Mucosa of descending colon (tissue), 3 donors: ENCODE measurements at regions not wholly inside any gene's neighbourhood (a gene's known extent, or its start where the extent isn't known, plus 50 kb on each side); places are given as distances from the start of the nearest gene placed in this dataset.
"Not testable (repeated sequence)": the region's sequence is repeated elsewhere in the genome, so short reads cannot be mapped to it uniquely, and the experiment has no call there.

Experiments
- ATAC-seq: fragments of 200-7000 bp; cut with Tn5 transposase; one replicate; pipeline ENCODE4 v1.9.1; 2020; ENCODE audit warnings: mild to moderate bottlenecking, moderate library complexity
- DNase-seq, 3 donors: peaks; one replicate each; pipeline ENCODE4 v3.0.0-alpha.2; 2020
- H3K36me3 ChIP-seq: fragments of 200-600 bp; one replicate; pipeline ENCODE4 v1.8.0; 2021; ENCODE audit warnings: low read depth, mild to moderate bottlenecking
- H3K4me1 ChIP-seq: fragments of 200-600 bp; one replicate; pipeline ENCODE4 v1.8.0; 2021; ENCODE audit warnings: low read depth, mild to moderate bottlenecking
- H3K4me3 ChIP-seq: fragments of 200-600 bp; one replicate; pipeline ENCODE4 v1.8.0; 2021; ENCODE audit warnings: mild to moderate bottlenecking
- H3K9me3 ChIP-seq: fragments of 200-600 bp; one replicate; pipeline ENCODE4 v1.8.0; 2021; ENCODE audit warnings: mild to moderate bottlenecking
- intact Hi-C, 2 donors: fragments of 100-400 bp; cut with DNase I in 1 of 2; cut with micrococcal nuclease in 1 of 2; formaldehyde crosslinking; loops; one replicate each; pipeline versions ENCODE4 v1.11.0 to v1.11.1; 2022; cut with DNase I, micrococcal nuclease
- TF ChIP-seq, protein P1 (sequence below): fragments of 200-600 bp; IDR thresholded peaks from one replicate; pipeline ENCODE4 v1.8.0; 2022; ENCODE audit warnings: antibody characterized with exemption, mild to moderate bottlenecking
- donor health status: DM: no; HTN: no; CAD: no; lungs with moderate emphysema.
- donor health status: DM: no; HTN: no; CAD: no.
- donor health status: DM: no; HTN: yes; CAD: no.

DNA sequence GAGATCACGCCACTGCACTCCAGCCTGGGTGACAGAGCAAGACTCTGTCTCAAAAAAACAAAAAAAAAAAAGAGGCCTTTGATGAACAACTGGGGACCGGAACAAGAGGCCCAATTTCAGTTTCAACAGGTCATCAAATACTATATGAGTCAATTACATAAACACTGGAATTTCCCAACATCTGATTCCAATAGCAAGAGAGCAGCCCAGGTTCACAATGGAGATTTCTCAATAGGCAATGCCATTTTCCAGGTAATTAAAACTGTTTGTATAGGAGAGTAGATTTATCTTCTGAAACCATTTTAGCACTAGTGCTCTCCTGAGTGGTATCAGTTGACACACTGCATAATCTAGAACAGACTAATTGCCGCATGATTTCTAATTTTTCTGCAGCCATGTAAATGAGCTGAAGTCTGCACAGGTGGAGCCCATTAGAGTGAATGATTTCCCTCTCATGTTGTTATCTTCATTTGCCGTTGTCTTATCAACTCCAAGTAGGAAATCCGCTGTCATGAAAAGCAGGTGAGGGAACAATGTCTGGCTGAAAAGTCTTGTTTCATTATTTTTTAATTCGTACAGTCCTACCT lies 264.1 kb upstream of the MEIS1 start:
- DNase-seq = no peak
- no peaks in the 10 kb centered on the region for H3K36me3 ChIP-seq
- intact Hi-C loops = no loop called here
- TF ChIP-seq, protein P1, sequence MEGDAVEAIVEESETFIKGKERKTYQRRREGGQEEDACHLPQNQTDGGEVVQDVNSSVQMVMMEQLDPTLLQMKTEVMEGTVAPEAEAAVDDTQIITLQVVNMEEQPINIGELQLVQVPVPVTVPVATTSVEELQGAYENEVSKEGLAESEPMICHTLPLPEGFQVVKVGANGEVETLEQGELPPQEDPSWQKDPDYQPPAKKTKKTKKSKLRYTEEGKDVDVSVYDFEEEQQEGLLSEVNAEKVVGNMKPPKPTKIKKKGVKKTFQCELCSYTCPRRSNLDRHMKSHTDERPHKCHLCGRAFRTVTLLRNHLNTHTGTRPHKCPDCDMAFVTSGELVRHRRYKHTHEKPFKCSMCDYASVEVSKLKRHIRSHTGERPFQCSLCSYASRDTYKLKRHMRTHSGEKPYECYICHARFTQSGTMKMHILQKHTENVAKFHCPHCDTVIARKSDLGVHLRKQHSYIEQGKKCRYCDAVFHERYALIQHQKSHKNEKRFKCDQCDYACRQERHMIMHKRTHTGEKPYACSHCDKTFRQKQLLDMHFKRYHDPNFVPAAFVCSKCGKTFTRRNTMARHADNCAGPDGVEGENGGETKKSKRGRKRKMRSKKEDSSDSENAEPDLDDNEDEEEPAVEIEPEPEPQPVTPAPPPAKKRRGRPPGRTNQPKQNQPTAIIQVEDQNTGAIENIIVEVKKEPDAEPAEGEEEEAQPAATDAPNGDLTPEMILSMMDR = no peak
- H3K4me1 ChIP-seq = no peaks in the 10 kb centered on the region
- H3K9me3 ChIP-seq = no peaks in the 10 kb centered on the region
- ATAC-seq = no peak
- no peak overlapping the region for H3K4me3 ChIP-seq

DNA sequence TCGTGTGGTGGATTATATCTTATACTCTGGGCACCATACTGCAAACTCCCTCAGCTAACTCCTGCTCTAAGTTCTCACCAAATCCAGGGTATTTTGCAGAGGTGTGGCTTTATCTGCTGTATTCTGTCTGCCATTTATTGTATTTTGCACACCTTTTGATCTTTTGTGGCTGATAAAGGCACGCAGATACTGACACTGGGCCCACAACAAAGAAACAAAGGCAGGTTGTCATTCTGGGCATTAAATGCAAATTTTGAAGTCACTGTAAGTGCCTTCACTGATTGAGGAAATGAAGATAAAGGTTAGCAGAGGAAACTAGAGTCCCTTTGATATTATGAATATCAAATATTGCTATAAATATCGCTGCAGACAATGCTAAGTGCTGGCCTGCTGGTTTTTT lies 265.8 kb upstream of the MEIS1 start:
- Histone ChIP-seq H3K4me1 (no peaks in the 10 kb centered on the region), H3K4me3 (no peak overlapping the region), H3K9me3 (no peaks in the 10 kb centered on the region), H3K36me3 (no peaks in the 10 kb centered on the region)
- intact Hi-C loops = no loop called here
- TF ChIP-seq, protein P1 = no peak
- DNase-seq = no peak
- ATAC-seq = no peak

DNA sequence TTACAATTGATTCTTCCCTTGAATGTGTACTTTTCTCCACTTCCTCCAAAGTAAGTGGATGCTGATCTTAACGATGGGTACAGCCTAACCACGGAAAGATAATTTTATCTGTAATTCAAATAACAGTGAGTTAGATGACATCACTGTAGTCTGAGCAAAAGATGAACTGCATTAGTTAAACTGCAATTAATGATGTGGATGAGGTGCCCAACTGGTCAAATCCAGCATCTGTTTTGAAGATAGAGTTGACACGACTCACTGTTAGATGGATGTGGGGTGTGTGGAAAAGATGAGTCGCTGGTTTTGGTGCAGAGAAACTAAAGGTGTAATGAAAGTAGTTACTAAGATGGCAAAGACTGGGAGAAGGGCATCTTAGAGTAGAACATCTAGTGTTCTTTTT lies 270.5 kb upstream of the MEIS1 start:
- H3K4me1 ChIP-seq = no peaks in the 10 kb centered on the region
- intact Hi-C loops = no loop called here
- TF ChIP-seq, protein P1 = no peak
- no peak for DNase-seq
- no peaks in the 10 kb centered on the region for H3K36me3 ChIP-seq
- no peaks in the 10 kb centered on the region for H3K9me3 ChIP-seq
- no peak for ATAC-seq
- H3K4me3 ChIP-seq = no peak overlapping the region

DNA sequence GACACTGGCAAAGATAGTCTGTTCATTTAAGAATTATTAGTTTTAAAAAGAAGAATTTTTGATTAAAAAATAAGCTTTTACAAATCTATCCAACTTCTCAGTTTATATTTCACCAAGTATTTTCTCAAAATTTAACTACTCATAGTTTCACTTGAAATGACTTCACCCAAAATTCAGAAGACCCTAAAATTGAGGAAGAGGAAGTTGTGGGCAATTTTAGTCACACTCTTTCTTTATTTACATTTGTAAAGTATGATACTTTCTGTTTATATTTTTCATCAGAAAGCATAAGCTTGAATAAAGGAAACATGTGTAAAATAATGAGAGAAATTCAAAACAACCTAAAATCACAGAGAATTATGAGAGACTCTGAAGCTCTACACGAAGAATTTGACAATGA lies 278.8 kb upstream of the MEIS1 start:
- Histone ChIP-seq H3K4me3 (no peak overlapping the region), H3K36me3 (no peaks in the 10 kb centered on the region), H3K9me3 (peaks cover 27% of the 10 kb centered on the region), H3K4me1 (no peaks in the 10 kb centered on the region)
- intact Hi-C loops = no loop called here
- DNase-seq (no peak), ATAC-seq (no peak)
- TF ChIP-seq, protein P1 = no peak

DNA sequence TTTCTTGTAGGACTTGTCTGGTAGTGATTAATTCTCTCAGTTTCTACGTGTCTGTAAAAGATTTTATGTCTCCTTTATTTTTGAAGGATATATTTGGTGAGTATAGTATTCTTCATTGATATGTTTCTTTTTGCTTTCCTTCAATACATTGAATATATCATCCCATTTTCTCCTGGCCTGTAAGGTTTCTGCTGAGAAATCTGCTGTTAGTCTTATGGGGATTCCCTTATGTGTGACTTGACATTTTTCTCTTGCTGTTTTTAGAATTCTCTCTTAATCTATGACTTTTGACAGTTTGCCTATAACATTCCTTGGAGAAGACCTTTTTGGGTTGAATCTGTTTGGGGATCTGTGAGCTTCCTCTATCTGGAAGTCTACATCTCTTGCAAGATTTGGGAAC lies 281.0 kb upstream of the MEIS1 start:
- intact Hi-C loops = no loop called here
- H3K4me3 ChIP-seq = no peak overlapping the region
- DNase-seq (no peak), ATAC-seq (no peak)
- H3K9me3 ChIP-seq = peaks cover 32% of the 10 kb centered on the region
- no peaks in the 10 kb centered on the region for H3K36me3 ChIP-seq
- no peaks in the 10 kb centered on the region for H3K4me1 ChIP-seq
- TF ChIP-seq, protein P1 = no peak

DNA sequence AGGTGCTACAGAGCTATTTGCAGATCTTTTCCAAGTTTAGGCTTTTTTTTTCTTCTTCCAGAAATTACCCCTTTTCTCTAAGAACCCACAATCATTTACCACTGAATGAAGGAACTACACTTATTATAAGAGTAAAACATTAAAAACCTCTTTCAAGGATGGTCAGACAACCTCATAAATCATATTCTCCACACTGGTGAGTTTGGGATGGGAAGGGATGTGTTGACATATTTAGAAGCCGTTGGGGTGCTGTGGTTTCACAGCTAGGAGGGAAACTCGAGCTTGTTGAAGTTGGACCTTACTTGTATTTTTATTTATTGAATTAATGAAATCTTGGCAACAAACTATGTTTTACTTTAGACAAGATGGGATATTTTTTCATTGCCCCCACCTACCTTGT lies 289.4 kb upstream of the MEIS1 start:
- H3K36me3 ChIP-seq = no peaks in the 10 kb centered on the region
- H3K9me3 ChIP-seq = peaks cover 5% of the 10 kb centered on the region
- no peak for DNase-seq
- no peak for ATAC-seq
- H3K4me3 ChIP-seq = no peak overlapping the region
- no peaks in the 10 kb centered on the region for H3K4me1 ChIP-seq
- TF ChIP-seq, protein P1 = no peak
- intact Hi-C loops = no loop called here

DNA sequence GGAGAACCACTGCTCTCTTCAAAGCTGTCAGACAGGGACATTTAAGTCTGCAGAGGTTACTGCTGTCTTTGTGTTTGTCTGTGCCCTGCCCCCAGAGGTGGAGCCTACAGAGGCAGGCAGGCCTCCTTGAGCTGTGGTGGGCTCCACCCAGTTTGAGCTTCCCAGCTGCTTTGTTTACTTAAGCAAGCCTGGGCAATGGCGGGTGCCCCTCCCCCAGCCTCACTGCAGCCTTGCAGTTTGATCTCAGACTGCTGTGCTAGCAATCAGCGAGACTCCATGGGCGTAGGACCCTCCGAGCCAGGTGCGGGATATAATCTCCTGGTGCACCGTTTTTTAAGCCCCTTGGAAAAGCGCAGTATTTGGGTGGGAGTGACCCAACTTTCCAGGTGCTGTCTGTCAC lies 290.6 kb upstream of the MEIS1 start:
- intact Hi-C loops = not testable (repeated sequence)

More for the DNA sequence above, 290.6 kb upstream of the MEIS1 start:
- ATAC-seq, DNase-seq, H3K36me3 ChIP-seq, H3K9me3 ChIP-seq, H3K4me3 ChIP-seq, H3K4me1 ChIP-seq: not testable (repeated sequence)
